Astrocyte of the spinal cord (primary cell): ENCODE measurements at regions not wholly inside any gene's neighbourhood (a gene's known extent, or its start where the extent isn't known, plus 50 kb on each side); places are given as distances from the start of the nearest gene placed in this dataset.

Source experiments
- DNase-seq: peaks from one replicate; pipeline ENCODE4 v3.0.0; 2011; ENCODE audit warnings: low read depth, low spot score
- H3K4me3 ChIP-seq: 2 replicates; pipeline ENCODE4 v1.5.1; 2011; ENCODE audit warnings: low read depth, mild to moderate bottlenecking, low read length, moderate library complexity
- CTCF ChIP-seq: IDR thresholded peaks from 2 replicates; pipeline ENCODE4 v1.5.1; 2012; ENCODE audit warnings: low read depth, mild to moderate bottlenecking, low read length, inconsistent platforms
- in situ Hi-C: cut with HindIII; loops from 2 replicates; pipeline ENCODE4 v1.10.0; 2017; ENCODE audit warnings: low sequenced_read_pairs

GRCh38 chr15:25055356-25056068 is 100.7 kb downstream of the SNRPN start:
- DNase-seq, result no peak
- no peak overlapping the region for H3K4me3 ChIP-seq
- in situ Hi-C loops, result no loop called here
- no peak for TF ChIP-seq CTCF

- no peak for DNase-seq
- H3K4me3 ChIP-seq, result no peak overlapping the region
- TF ChIP-seq CTCF, result no peak
- in situ Hi-C loops, result no loop called here
These were observed 102.0 kb downstream of the SNRPN start for GRCh38 chr15:25056484-25057425.

DNA sequence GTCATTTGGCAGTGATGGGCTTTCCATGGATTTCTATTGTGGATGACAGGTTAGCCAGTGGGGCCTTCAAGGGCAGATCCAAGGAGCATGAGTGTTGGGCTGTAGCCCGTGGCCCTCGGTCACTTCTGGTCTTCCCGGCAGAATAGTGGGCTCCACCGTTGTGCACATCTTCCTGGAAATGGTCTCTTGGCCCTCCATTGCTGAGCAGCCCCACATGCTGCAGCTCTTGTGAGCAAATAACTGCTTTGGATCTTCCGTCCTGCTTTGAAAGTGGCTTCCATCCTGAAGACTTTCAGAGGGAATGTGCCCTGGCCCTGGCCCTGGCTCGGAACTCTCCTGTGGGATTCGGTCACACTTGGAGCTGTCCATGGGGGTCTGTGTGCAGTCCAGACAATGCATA is 102.8 kb downstream of the SNRPN start:
- in situ Hi-C loops, result no loop called here
- no peak overlapping the region for H3K4me3 ChIP-seq

GRCh38 chr15:25058080-25058785 is 103.4 kb downstream of the SNRPN start:
- DNase-seq, result no peak

More for the DNA sequence above, 102.8 kb downstream of the SNRPN start:
- no peak for DNase-seq
- TF ChIP-seq CTCF, result no peak

DNA sequence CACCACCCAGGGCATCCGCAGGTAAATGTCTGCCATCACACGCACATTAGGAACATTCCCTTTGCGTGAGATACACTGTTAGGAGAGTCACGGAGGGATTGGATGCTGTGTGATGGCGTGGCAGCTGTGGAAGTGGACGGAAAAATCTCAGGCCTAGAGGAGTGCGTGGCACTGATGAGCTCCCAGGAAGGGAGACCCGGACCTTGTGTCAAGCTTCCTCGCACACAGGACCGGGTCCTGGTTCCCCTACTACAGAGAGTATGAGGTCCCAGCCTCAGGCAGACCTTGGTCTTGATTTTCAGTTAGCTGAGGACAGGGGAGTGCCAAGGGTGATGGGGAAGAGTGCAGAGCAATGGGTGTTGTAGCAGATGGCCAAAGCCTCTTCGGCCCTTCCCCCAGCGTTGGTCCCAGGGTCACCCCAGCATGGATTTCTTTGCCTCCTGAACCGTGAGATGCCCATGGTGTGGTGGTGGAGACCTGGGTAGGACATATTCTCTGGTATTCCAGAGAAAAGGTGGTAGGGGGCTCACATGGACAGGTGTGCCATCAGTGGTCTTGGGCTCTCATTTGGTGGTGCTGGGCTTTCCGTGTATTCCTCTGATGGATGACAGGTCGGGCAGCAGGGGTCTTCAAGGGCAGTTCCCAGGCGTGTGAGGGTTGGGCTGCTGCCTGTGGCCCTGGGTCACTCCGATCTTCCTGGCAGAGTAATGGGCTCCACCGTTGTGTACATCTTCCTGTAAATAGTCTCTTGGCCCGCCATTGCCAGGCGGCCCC is 105.1 kb downstream of the SNRPN start:
- no peak for DNase-seq
- H3K4me3 ChIP-seq, result no peak overlapping the region
- in situ Hi-C loops, result no loop called here
- TF ChIP-seq CTCF, result no peak

More at GRCh38 chr15:25058080-25058785, 103.4 kb downstream of the SNRPN start:
- in situ Hi-C loops, result no loop called here
- no peak overlapping the region for H3K4me3 ChIP-seq
- no peak for TF ChIP-seq CTCF

DNA sequence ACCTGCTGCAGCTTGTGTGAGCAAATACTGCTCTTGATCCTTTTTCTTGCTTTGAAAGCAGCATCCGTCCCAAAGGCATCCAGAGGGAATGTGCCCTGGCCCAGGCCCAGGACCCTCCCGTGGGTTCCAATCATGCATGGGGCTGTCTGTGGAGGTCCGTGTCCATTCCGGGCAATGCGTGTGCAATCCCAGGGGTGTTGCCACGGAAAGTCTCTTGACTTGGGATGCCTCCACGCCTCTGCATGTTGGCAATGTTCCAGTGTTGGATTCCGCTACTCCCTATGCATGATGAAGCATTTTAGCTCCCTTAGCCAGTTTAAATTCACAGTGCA is 105.7 kb downstream of the SNRPN start:
- no peak overlapping the region for H3K4me3 ChIP-seq
- in situ Hi-C loops, result no loop called here
- no peak for TF ChIP-seq CTCF
- DNase-seq, result no peak
